Duodenal mucosa (tissue), 2 donors: ENCODE measurements at regions not wholly inside any gene's neighbourhood (a gene's known extent, or its start where the extent isn't known, plus 50 kb on each side); places are given as distances from the start of the nearest gene placed in this dataset.

Experiments used
- H3K27ac ChIP-seq: one replicate; pipeline ENCODE4 v1.7.0; 2013; ENCODE audit warnings: low read depth, low read length
- H3K27me3 ChIP-seq, 2 donors: one replicate each; pipeline ENCODE4 v1.7.0; 2013; ENCODE audit warnings: low read length in 2 of 2, control low read depth in 1 of 2; ENCODE audit not compliant: insufficient read depth in 2 of 2, control insufficient read depth in 1 of 2
- H3K36me3 ChIP-seq, 2 donors: one replicate each; pipeline ENCODE4 v1.7.0; 2013; ENCODE audit warnings: low read length in 2 of 2, control low read depth in 1 of 2; ENCODE audit not compliant: insufficient read depth in 2 of 2, control insufficient read depth in 1 of 2
- H3K4me1 ChIP-seq, 2 donors: one replicate each; pipeline ENCODE4 v1.7.0; 2013; ENCODE audit warnings: low read length in 2 of 2, control low read depth in 1 of 2; ENCODE audit not compliant: insufficient read depth in 2 of 2, control insufficient read depth in 1 of 2
- H3K4me3 ChIP-seq, 2 donors: one replicate each; pipeline ENCODE4 v1.7.0; 2013; ENCODE audit warnings: low read length in 2 of 2, low read depth in 1 of 2
- H3K9ac ChIP-seq, 2 donors: one replicate each; pipeline ENCODE4 v1.7.0; 2013; ENCODE audit warnings: low read length in 2 of 2, low read depth in 1 of 2
- H3K9me3 ChIP-seq, 2 donors: one replicate each; pipeline ENCODE4 v1.7.0; 2013; ENCODE audit warnings: low read length in 2 of 2, control low read depth in 1 of 2; ENCODE audit not compliant: control insufficient read depth in 1 of 2

GRCh38 chr5:133723651-133724366 lies 111.5 kb upstream of the FSTL4 start:
- H3K9me3 ChIP-seq = peaks cover 8 to 16% of the 10 kb centered on the region in 2 donors
- no peak overlapping the region for H3K27ac ChIP-seq
- H3K4me1 ChIP-seq = no peaks in the 10 kb centered on the region
- H3K9ac ChIP-seq = no peak overlapping the region
- no peak overlapping the region for H3K4me3 ChIP-seq
- peaks cover 0 to 6% of the 10 kb centered on the region in 2 donors for H3K27me3 ChIP-seq
- no peaks in the 10 kb centered on the region for H3K36me3 ChIP-seq

GRCh38 chr5:133723126-133723525 lies 110.8 kb upstream of the FSTL4 start:
- Histone ChIP-seq H3K4me1 (no peaks in the 10 kb centered on the region), H3K36me3 (no peaks in the 10 kb centered on the region), H3K9me3 (peaks cover 8 to 16% of the 10 kb centered on the region in 2 donors), H3K27me3 (peaks cover 0 to 6% of the 10 kb centered on the region in 2 donors), H3K9ac (no peak overlapping the region), H3K27ac (no peak overlapping the region), H3K4me3 (no peak overlapping the region)

- Histone ChIP-seq H3K27me3 (peaks cover 0 to 6% of the 10 kb centered on the region in 2 donors), H3K4me3 (no peak overlapping the region), H3K9me3 (peaks cover 8 to 16% of the 10 kb centered on the region in 2 donors), H3K27ac (no peak overlapping the region), H3K4me1 (no peaks in the 10 kb centered on the region), H3K36me3 (no peaks in the 10 kb centered on the region), H3K9ac (no peak overlapping the region)
Observed at GRCh38 chr5:133721365-133721764, 109.0 kb upstream of the FSTL4 start.

DNA sequence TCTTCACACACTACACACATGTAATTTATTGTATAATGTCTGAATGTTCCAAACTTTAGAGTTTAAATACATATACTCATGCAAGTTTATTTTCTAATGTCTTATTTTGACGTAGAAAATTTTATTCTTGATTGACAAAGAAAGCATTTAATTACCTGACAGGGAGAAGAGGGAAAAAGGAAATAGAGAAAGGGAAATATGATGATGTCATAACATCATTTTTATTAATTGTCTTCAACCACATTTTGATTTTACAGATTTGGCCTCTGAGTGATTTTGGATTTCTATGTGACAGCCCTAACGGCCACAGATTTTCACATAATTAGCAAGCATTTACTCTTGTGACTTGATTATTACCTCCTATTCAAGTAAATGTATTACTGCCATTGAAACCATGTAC lies 106.1 kb upstream of the FSTL4 start:
- no peak overlapping the region for H3K9ac ChIP-seq
- H3K27ac ChIP-seq = no peak overlapping the region
- no peaks in the 10 kb centered on the region for H3K4me1 ChIP-seq
- H3K36me3 ChIP-seq = no peaks in the 10 kb centered on the region
- peaks cover 8 to 16% of the 10 kb centered on the region in 2 donors for H3K9me3 ChIP-seq
- no peak overlapping the region for H3K4me3 ChIP-seq
- no peaks in the 10 kb centered on the region for H3K27me3 ChIP-seq

- no peaks in the 10 kb centered on the region for H3K36me3 ChIP-seq
- H3K27me3 ChIP-seq = no peaks in the 10 kb centered on the region
- H3K4me1 ChIP-seq = no peaks in the 10 kb centered on the region
- no peak overlapping the region for H3K27ac ChIP-seq
- H3K4me3 ChIP-seq = no peak overlapping the region
- H3K9ac ChIP-seq = no peak overlapping the region
- H3K9me3 ChIP-seq = peaks cover under 1 to 12% of the 10 kb centered on the region in 2 donors
Observed at GRCh38 chr5:133716532-133717183, 104.3 kb upstream of the FSTL4 start.

GRCh38 chr5:133715616-133716015 lies 103.3 kb upstream of the FSTL4 start:
- no peak overlapping the region for H3K9ac ChIP-seq
- peaks cover 0 to 4% of the 10 kb centered on the region in 2 donors for H3K9me3 ChIP-seq
- H3K27me3 ChIP-seq = no peaks in the 10 kb centered on the region
- no peaks in the 10 kb centered on the region for H3K4me1 ChIP-seq
- H3K36me3 ChIP-seq = no peaks in the 10 kb centered on the region
- no peak overlapping the region for H3K4me3 ChIP-seq
- H3K27ac ChIP-seq = no peak overlapping the region

GRCh38 chr5:133715216-133715615 lies 102.9 kb upstream of the FSTL4 start:
- H3K36me3 ChIP-seq = no peaks in the 10 kb centered on the region
- H3K9ac ChIP-seq = no peak overlapping the region
- H3K4me3 ChIP-seq = no peak overlapping the region
- no peaks in the 10 kb centered on the region for H3K9me3 ChIP-seq
- H3K27ac ChIP-seq = no peak overlapping the region
- H3K4me1 ChIP-seq = no peaks in the 10 kb centered on the region
- H3K27me3 ChIP-seq = no peaks in the 10 kb centered on the region

- H3K9me3 ChIP-seq = no peaks in the 10 kb centered on the region
- no peaks in the 10 kb centered on the region for H3K36me3 ChIP-seq
- no peaks in the 10 kb centered on the region for H3K27me3 ChIP-seq
- no peaks in the 10 kb centered on the region for H3K4me1 ChIP-seq
- no peak overlapping the region for H3K4me3 ChIP-seq
- H3K27ac ChIP-seq = no peak overlapping the region
- H3K9ac ChIP-seq = no peak overlapping the region
Observed at GRCh38 chr5:133714161-133714915, 102.0 kb upstream of the FSTL4 start.

GRCh38 chr5:133713751-133714150 lies 101.4 kb upstream of the FSTL4 start:
- Histone ChIP-seq H3K4me3 (no peak overlapping the region), H3K27ac (no peak overlapping the region), H3K36me3 (no peaks in the 10 kb centered on the region), H3K9me3 (no peaks in the 10 kb centered on the region), H3K27me3 (no peaks in the 10 kb centered on the region), H3K9ac (no peak overlapping the region), H3K4me1 (no peaks in the 10 kb centered on the region)

GRCh38 chr5:133713209-133713608 lies 100.9 kb upstream of the FSTL4 start:
- Histone ChIP-seq H3K9ac (no peak overlapping the region), H3K27ac (no peak overlapping the region), H3K27me3 (no peaks in the 10 kb centered on the region), H3K4me3 (no peak overlapping the region), H3K36me3 (no peaks in the 10 kb centered on the region), H3K4me1 (no peaks in the 10 kb centered on the region), H3K9me3 (no peaks in the 10 kb centered on the region)
